Choroid plexus epithelial cell (primary cell): ENCODE measurements at regions not wholly inside any gene's neighbourhood (a gene's known extent, or its start where the extent isn't known, plus 50 kb on each side); places are given as distances from the start of the nearest gene placed in this dataset.

ENCODE experiments used
- DNase-seq: peaks from one replicate; pipeline ENCODE4 v3.0.0-alpha.2; 2010; ENCODE audit warnings: low read depth
- H3K4me3 ChIP-seq: 2 replicates; pipeline ENCODE4 v1.5.1; 2011; ENCODE audit warnings: low read depth, mild to moderate bottlenecking, control low read depth, low read length, moderate library complexity
- CTCF ChIP-seq: conservative IDR thresholded peaks from 2 replicates; pipeline ENCODE4 v1.5.1; 2011; ENCODE audit warnings: low read depth, mild to moderate bottlenecking, control low read depth, inconsistent platforms, low read length, moderate library complexity

GRCh38 chr11:113567867-113568544 lies 92.8 kb upstream of the DRD2 start:
- no peak for TF ChIP-seq CTCF
- no peak for DNase-seq
- H3K4me3 ChIP-seq = no peak overlapping the region

GRCh38 chr11:113567097-113567496 lies 91.9 kb upstream of the DRD2 start:
- no peak for DNase-seq
- no peak for TF ChIP-seq CTCF
- H3K4me3 ChIP-seq = no peak overlapping the region

- DNase-seq = no peak
- TF ChIP-seq CTCF = no peak
Measured at GRCh38 chr11:113564527-113565130, 89.4 kb upstream of the DRD2 start.

GRCh38 chr11:113563766-113564526 lies 88.7 kb upstream of the DRD2 start:
- no peak overlapping the region for H3K4me3 ChIP-seq
- no peak for TF ChIP-seq CTCF
- no peak for DNase-seq

More at GRCh38 chr11:113564527-113565130, 89.4 kb upstream of the DRD2 start:
- no peak overlapping the region for H3K4me3 ChIP-seq

- DNase-seq = no peak
- H3K4me3 ChIP-seq = no peak overlapping the region
- TF ChIP-seq CTCF = no peak
Measured at GRCh38 chr11:113562981-113563461, 87.8 kb upstream of the DRD2 start.

GRCh38 chr11:113562576-113562975 lies 87.4 kb upstream of the DRD2 start:
- H3K4me3 ChIP-seq = no peak overlapping the region
- TF ChIP-seq CTCF = no peak
- no peak for DNase-seq
